IPS-20b (cell line): ENCODE measurements at regions not wholly inside any gene's neighbourhood (a gene's known extent, or its start where the extent isn't known, plus 50 kb on each side); places are given as distances from the start of the nearest gene placed in this dataset.

Experiments
- H3K27ac ChIP-seq: one replicate; pipeline ENCODE4 v1.5.1; 2013; ENCODE audit warnings: low read length
- H3K27me3 ChIP-seq: 2 replicates; pipeline ENCODE4 v1.6.1; 2013; ENCODE audit warnings: mild to moderate bottlenecking, low read length, inconsistent platforms; ENCODE audit not compliant: insufficient read depth
- H3K36me3 ChIP-seq: 2 replicates; pipeline ENCODE4 v1.6.1; 2013; ENCODE audit warnings: low read depth, mild to moderate bottlenecking, inconsistent platforms, low read length, moderate library complexity; ENCODE audit not compliant: insufficient read depth
- H3K4me1 ChIP-seq: 2 replicates; pipeline ENCODE4 v1.6.1; 2013; ENCODE audit warnings: mild to moderate bottlenecking, control low read depth, inconsistent platforms, low read length, moderate library complexity; ENCODE audit not compliant: insufficient read depth
- H3K4me3 ChIP-seq: 2 replicates; pipeline ENCODE4 v1.5.1; 2013; ENCODE audit warnings: mild to moderate bottlenecking, low read length, inconsistent platforms
- H3K9ac ChIP-seq: 2 replicates; pipeline ENCODE4 v1.6.1; 2013; ENCODE audit warnings: low read depth, mild to moderate bottlenecking, inconsistent platforms, low read length, moderate library complexity
- H3K9me3 ChIP-seq: 2 replicates; pipeline ENCODE4 v1.6.1; 2013; ENCODE audit warnings: mild to moderate bottlenecking, low read depth, low read length, inconsistent platforms; ENCODE audit not compliant: insufficient read depth

GRCh38 chr14:29446971-29447370 lies 480.7 kb downstream of the PRKD1 start:
- Histone ChIP-seq H3K4me3 (no peak overlapping the region), H3K27me3 (peaks cover 6% of the 10 kb centered on the region; the same call in 1 of the 2 replicates), H3K4me1 (no peaks in the 10 kb centered on the region), H3K27ac (no peak overlapping the region), H3K36me3 (no peaks in the 10 kb centered on the region), H3K9me3 (no peaks in the 10 kb centered on the region), H3K9ac (no peak overlapping the region)

GRCh38 chr14:29451941-29452340 lies 475.7 kb downstream of the PRKD1 start:
- Histone ChIP-seq H3K4me1 (no peaks in the 10 kb centered on the region), H3K36me3 (no peaks in the 10 kb centered on the region), H3K9ac (no peak overlapping the region), H3K27me3 (peaks cover 47% of the 10 kb centered on the region), H3K9me3 (no peaks in the 10 kb centered on the region), H3K4me3 (no peak overlapping the region), H3K27ac (no peak overlapping the region)

GRCh38 chr14:29453045-29453444 lies 474.6 kb downstream of the PRKD1 start:
- no peaks in the 10 kb centered on the region for H3K9me3 ChIP-seq
- H3K9ac ChIP-seq: no peak overlapping the region
- no peak overlapping the region for H3K27ac ChIP-seq
- H3K4me1 ChIP-seq: no peaks in the 10 kb centered on the region
- no peak overlapping the region for H3K4me3 ChIP-seq
- H3K27me3 ChIP-seq: peaks cover 47% of the 10 kb centered on the region
- H3K36me3 ChIP-seq: no peaks in the 10 kb centered on the region

- Histone ChIP-seq H3K27me3 (peaks cover 47% of the 10 kb centered on the region), H3K9me3 (no peaks in the 10 kb centered on the region), H3K4me3 (no peak overlapping the region), H3K4me1 (no peaks in the 10 kb centered on the region), H3K36me3 (no peaks in the 10 kb centered on the region), H3K27ac (no peak overlapping the region), H3K9ac (no peak overlapping the region)
Measured at GRCh38 chr14:29454026-29454693, 473.5 kb downstream of the PRKD1 start.

- no peak overlapping the region for H3K9ac ChIP-seq
- peaks cover 26% of the 10 kb centered on the region for H3K27me3 ChIP-seq
- no peaks in the 10 kb centered on the region for H3K9me3 ChIP-seq
- H3K27ac ChIP-seq: no peak overlapping the region
- no peak overlapping the region for H3K4me3 ChIP-seq
- H3K36me3 ChIP-seq: no peaks in the 10 kb centered on the region
- H3K4me1 ChIP-seq: no peaks in the 10 kb centered on the region
Measured at GRCh38 chr14:29458547-29458946, 469.1 kb downstream of the PRKD1 start.

- Histone ChIP-seq H3K9ac (no peak overlapping the region), H3K4me3 (no peak overlapping the region), H3K4me1 (no peaks in the 10 kb centered on the region), H3K27ac (no peak overlapping the region), H3K36me3 (no peaks in the 10 kb centered on the region), H3K27me3 (peaks cover 16% of the 10 kb centered on the region; the same call in 1 of the 2 replicates), H3K9me3 (no peaks in the 10 kb centered on the region)
Measured at GRCh38 chr14:29459531-29459930, 468.1 kb downstream of the PRKD1 start.

- no peaks in the 10 kb centered on the region for H3K36me3 ChIP-seq
- H3K4me3 ChIP-seq: no peak overlapping the region
- no peaks in the 10 kb centered on the region for H3K4me1 ChIP-seq
- H3K9ac ChIP-seq: no peak overlapping the region
- peaks cover 11% of the 10 kb centered on the region; the same call in 1 of the 2 replicates for H3K27me3 ChIP-seq
- H3K27ac ChIP-seq: no peak overlapping the region
- H3K9me3 ChIP-seq: no peaks in the 10 kb centered on the region
Measured at GRCh38 chr14:29459969-29460560, 467.6 kb downstream of the PRKD1 start.

GRCh38 chr14:29461101-29461500 lies 466.5 kb downstream of the PRKD1 start:
- Histone ChIP-seq H3K27me3 (peaks cover 3% of the 10 kb centered on the region; the same call in 1 of the 2 replicates), H3K36me3 (no peaks in the 10 kb centered on the region), H3K9me3 (no peaks in the 10 kb centered on the region), H3K27ac (no peak overlapping the region), H3K9ac (no peak overlapping the region), H3K4me3 (no peak overlapping the region), H3K4me1 (no peaks in the 10 kb centered on the region)

GRCh38 chr14:29461506-29461905 lies 466.1 kb downstream of the PRKD1 start:
- Histone ChIP-seq H3K27ac (no peak overlapping the region), H3K4me1 (no peaks in the 10 kb centered on the region), H3K9me3 (no peaks in the 10 kb centered on the region), H3K27me3 (no peaks in the 10 kb centered on the region), H3K36me3 (no peaks in the 10 kb centered on the region), H3K9ac (no peak overlapping the region), H3K4me3 (no peak overlapping the region)

- Histone ChIP-seq H3K9me3 (no peaks in the 10 kb centered on the region), H3K4me1 (no peaks in the 10 kb centered on the region), H3K36me3 (no peaks in the 10 kb centered on the region), H3K27ac (no peak overlapping the region), H3K27me3 (no peaks in the 10 kb centered on the region), H3K4me3 (no peak overlapping the region), H3K9ac (no peak overlapping the region)
Measured at GRCh38 chr14:29462321-29462720, 465.3 kb downstream of the PRKD1 start.

GRCh38 chr14:29462772-29463171 lies 464.9 kb downstream of the PRKD1 start:
- Histone ChIP-seq H3K9me3 (no peaks in the 10 kb centered on the region), H3K27ac (no peak overlapping the region), H3K4me1 (no peaks in the 10 kb centered on the region), H3K9ac (no peak overlapping the region), H3K4me3 (no peak overlapping the region), H3K27me3 (no peaks in the 10 kb centered on the region), H3K36me3 (no peaks in the 10 kb centered on the region)

GRCh38 chr14:29463727-29464395 lies 463.8 kb downstream of the PRKD1 start:
- Histone ChIP-seq H3K27ac (no peak overlapping the region), H3K9me3 (no peaks in the 10 kb centered on the region), H3K9ac (no peak overlapping the region), H3K4me1 (no peaks in the 10 kb centered on the region), H3K27me3 (no peaks in the 10 kb centered on the region), H3K4me3 (no peak overlapping the region), H3K36me3 (no peaks in the 10 kb centered on the region)
